Urothelium cell line (cell line): ENCODE measurements at regions not wholly inside any gene's neighbourhood (a gene's known extent, or its start where the extent isn't known, plus 50 kb on each side); places are given as distances from the start of the nearest gene placed in this dataset.
"Not testable (repeated sequence)": the region's sequence is repeated elsewhere in the genome, so short reads cannot be mapped to it uniquely, and the experiment has no call there.

ENCODE experiments used
- DNase-seq: peaks from one replicate; pipeline ENCODE4 v3.0.0; 2011; ENCODE audit warnings: low spot score, mixed read lengths
- FAIRE-seq: peaks from 2 replicates; lab custom pipeline; 2011; peaks lifted over from hg19 to GRCh38; lab: Jason Lieb, UNC

DNA sequence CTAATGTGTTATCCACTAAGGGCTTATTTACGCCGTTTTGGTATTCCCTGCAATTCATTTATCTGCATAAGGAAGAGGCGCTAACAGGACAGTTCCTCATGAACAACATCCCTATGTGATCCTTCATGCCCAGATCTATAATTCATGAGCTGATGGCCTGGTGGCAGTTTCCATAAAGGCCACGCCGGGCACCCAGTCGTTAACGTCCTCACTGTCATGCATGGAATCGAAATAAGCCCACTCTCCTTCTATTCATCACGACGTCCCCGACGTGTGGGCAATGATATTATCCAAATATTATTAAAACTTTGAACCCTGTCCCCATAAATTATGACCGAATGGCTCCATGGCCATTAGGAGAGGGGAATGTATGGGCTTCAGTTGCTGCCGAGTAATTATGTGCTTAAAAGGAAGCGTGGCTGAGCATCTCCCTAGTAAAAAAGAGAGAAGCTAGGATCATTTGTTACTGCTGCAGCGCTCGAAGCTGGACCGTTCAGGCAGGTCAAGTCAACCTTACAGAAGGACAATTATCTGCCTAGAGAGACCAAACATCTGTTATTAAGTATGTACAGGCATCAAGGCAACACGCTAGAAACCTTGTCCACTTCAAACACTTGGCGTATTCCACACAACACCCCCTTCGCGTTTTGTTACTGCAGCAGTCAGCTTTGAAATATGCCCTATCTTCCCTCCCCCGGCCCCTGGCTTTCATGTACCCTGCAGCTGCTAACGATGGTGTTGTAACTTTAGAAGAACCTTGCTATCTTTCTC, 94.0 kb upstream of the SALL1 start:
- DNase-seq (no peak), FAIRE-seq (no peak)

- no peak for FAIRE-seq
- DNase-seq, result no peak
Observed at GRCh38 chr16:51243936-51244436, 92.9 kb upstream of the SALL1 start.

DNA sequence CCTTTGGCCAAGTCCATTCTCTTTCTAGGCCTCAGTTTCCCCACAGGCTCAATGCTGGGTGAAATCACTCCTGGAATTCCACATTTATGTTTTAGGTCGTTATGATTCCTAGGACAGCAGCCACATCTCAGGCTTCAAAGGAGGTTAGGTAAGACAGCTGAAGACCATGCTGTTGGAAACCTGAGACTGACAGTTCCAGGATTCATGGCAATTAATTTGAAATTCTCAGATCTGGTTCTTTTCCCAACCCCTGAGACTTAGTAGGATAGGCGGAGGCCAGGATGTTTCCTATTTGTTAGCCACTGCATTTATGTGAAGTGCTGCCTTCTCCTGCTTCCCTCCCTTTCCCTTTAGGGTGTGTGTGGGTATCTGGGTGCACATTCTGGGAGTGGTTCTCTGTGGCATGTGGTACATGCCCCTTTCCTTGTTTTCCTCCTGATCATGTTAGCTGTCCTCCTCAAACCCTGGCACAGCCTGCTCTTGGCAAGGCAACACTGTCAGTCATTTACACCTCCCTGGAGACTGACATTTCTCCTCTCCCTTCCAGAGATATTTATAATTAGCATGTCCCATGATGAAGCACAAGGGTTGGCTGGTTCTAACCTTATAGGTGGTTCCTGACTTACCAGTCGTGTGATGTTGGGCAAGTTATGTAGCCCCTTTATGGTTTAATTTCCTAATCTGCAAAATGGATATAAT, 91.4 kb upstream of the SALL1 start:
- DNase-seq, result no peak
- FAIRE-seq, result no peak

- no peak for DNase-seq
- no peak for FAIRE-seq
Observed at GRCh38 chr16:51239196-51239595, 88.1 kb upstream of the SALL1 start.

DNA sequence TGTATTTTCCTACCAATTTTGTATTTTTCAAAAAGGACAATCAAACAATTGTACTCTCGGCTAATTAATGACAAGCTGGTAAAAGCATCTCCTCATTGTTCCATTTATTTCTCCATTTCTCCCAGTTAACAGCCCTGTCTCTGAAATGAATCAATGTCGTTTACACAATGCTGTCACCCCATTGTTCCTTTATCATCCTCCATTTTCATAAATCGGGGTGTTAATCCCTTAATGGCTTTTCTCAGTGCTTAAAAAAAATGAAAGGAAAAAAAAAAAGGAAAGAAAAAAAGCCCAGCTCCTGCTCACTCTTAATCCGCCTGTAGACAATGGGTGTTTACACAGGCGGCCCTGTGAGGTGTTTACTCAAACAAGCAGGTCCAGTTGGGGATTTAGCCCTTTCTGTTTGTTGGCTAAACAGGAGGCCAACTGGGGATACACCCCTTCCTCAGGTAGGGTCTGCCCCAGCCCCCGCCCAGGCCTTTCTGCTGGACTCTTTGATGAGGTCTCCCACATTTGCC, 86.8 kb upstream of the SALL1 start:
- DNase-seq (no peak), FAIRE-seq (no peak)

DNA sequence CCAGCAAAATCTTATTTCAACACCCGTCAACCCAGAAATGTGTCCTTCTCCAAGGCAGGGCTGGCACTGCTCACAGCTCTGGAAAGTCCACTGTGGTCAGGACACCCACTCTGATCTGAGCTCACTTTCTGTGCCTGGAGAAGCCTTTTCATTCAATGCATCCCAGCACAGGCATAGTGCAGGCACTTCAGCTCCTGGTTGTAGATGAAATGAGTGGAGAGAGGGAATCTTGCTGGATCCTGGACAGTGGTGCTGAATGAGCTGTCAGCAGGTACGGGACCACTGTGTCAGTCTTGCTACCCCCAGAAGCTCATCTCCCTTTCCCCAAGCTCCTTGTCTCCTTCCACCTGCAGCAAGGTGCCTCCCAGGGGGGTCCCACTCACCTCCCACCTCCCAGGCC, 86.1 kb upstream of the SALL1 start:
- FAIRE-seq (no peak), DNase-seq (no peak)

- no peak for DNase-seq
- FAIRE-seq, result no peak
Observed at GRCh38 chr16:51236583-51236982, 85.5 kb upstream of the SALL1 start.

DNA sequence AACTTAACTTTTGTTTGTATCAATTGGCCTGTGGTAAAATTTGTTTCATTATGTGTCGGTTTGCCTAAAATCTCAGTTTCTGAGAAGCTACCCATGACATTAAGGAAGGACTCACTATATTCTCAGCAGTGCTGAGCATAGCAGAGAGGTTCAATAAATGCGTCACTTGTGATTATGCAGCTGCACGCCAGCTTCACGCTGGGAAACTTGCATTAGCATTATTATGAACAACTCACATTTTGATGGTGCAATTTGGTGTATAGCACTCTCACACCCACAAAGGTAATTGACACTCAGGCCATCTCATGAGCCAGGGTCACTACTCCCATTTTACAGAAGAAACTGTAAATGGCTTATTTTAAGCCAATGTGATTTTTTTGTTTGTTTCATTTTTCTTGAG, 80.6 kb upstream of the SALL1 start:
- FAIRE-seq (no peak), DNase-seq (no peak)

DNA sequence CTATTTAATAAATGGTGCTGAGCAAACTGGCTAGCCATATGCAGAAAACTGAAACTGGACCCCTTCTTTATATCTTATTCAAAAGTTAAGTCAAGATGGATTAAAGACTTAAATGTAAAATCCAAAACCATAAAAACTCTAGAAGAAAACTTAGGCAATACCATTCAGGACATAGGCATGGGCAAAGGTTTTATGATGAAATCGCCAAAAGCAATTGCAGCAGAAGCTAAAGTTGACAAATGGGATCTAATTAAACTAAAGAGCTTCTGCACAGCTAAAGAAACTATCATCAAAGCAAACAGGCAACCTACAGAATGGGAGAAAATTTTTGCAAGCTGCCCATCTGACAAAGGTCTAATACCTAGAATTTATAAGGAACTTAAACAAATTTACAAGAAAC, 79.0 kb upstream of the SALL1 start:
- FAIRE-seq, result not testable (repeated sequence)

GRCh38 chr16:51228097-51228659, 77.1 kb upstream of the SALL1 start:
- FAIRE-seq (no peak), DNase-seq (no peak)

More for the DNA sequence above, 79.0 kb upstream of the SALL1 start:
- not testable (repeated sequence) for DNase-seq

GRCh38 chr16:51225878-51226277, 74.8 kb upstream of the SALL1 start:
- no peak for FAIRE-seq
- no peak for DNase-seq

DNA sequence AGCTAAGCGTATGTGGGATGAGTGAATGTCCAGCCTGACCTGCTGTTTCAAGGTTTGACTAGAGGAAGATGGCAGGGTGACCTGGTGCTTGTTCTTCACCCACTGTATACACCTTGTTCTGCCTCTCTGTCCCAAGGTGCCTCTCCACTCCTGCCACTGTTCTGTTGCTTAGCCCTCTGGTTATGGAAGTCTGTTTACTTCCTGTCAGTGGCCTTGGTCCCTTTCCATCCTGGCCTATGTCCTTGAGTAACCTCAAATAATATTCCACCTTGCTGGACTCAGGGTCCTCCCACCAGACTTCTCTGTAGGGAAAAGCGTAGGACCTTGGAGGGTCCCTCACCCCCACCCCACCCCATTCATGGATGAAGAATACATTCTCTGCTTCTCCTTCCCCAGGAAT, 73.2 kb upstream of the SALL1 start:
- DNase-seq (no peak), FAIRE-seq (no peak)

- no peak for DNase-seq
- no peak for FAIRE-seq
Observed at GRCh38 chr16:51222016-51222415, 70.9 kb upstream of the SALL1 start.

DNA sequence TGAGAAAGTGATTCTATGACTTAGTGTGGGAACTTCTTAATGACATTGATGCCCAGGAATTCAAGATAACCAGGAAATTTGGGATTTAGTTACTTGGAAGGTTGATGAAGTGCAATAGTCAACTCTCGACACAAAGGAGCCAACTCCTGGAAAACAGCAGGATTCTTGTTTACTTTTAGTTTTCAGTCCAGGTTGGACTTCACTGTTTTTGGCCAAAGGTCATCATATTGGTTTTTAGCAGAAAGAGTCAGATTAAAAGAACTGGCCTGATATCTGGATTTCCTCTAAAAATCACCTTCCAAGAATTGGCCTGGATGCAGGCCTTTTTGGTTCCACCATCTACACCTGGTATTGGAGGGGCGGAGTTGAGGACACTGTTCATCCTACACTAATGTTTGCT, 60.1 kb upstream of the SALL1 start:
- no peak for DNase-seq
- no peak for FAIRE-seq

DNA sequence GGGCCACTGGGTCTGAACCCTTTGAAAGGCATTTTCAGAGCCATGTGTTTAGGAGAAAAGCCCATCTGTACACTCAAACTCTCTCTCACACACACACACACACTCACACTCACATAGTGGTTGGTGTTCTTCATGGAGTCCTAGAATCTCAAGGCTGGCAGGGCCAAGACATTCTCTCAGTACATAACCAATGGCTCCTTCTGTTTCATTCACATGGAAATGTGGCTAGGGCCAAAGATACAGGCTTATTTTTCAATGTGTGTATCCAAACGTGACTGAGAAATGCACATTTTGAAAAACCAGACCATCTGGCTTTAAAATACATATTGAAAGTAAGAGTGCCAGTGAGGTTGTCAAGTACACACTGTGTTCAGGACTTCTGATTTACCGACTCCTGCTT, 59.0 kb upstream of the SALL1 start:
- DNase-seq (no peak), FAIRE-seq (no peak)

GRCh38 chr16:51201604-51202003, 50.5 kb upstream of the SALL1 start:
- no peak for FAIRE-seq

More at GRCh38 chr16:51201604-51202003, 50.5 kb upstream of the SALL1 start:
- no peak for DNase-seq
